ENCODE measurements at regions not wholly inside any gene's neighbourhood (a gene's known extent, or its start where the extent isn't known, plus 50 kb on each side); places are given as distances from the start of the nearest gene placed in this dataset.

DNA sequence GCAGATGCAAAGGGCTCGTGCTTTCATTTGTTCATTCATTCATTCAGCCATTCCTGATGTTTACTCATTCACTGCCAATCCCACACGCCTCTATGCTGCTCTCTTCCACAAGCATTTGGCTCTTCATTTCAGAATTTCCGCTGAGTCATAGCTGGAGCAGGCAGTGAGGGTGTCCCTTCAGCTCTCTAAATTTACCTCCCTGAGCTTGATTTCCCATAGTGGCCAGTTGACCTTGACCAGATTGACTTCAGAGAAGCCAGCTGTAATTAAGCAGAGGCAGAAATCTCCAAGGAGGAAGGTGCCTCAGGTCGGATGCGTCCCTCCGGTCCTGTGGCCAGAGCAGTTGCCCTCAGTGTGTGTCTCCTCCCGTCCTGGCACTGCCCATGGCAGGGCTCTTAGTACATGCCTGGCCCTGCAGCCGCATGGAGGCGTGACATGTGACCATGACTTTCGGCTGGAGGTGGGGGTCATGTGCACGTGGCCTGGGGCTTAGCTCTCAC is 267.2 kb upstream of the ECI2 start:
- DNase-seq, result no peak

- DNase-seq, result no peak
Measured at GRCh38 chr6:4401408-4402368, 266.3 kb upstream of the ECI2 start.

DNA sequence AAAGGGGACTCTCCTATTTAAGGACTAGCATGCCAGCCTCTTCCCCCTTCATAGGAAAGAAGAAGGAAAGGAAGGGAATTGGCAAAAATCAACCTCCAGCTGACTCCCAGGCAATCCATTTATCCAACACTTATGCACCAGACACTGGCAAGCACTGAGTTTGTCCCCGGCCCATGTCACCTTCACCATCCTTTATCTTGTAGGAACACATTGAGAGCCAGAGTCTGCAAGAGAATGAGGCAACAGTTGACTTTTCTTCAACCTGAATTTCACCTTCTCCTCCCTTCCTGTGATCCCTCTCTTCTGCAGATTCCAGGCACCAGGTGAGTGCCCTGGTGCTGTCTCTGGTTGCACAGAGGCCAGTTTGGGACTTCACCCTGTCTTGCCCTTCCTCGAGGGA is 264.3 kb upstream of the ECI2 start:
- no peak for DNase-seq

- DNase-seq, result no peak
Measured at GRCh38 chr6:4398791-4399190, 263.4 kb upstream of the ECI2 start.

GRCh38 chr6:4397307-4397706 is 261.9 kb upstream of the ECI2 start:
- no peak for DNase-seq

DNA sequence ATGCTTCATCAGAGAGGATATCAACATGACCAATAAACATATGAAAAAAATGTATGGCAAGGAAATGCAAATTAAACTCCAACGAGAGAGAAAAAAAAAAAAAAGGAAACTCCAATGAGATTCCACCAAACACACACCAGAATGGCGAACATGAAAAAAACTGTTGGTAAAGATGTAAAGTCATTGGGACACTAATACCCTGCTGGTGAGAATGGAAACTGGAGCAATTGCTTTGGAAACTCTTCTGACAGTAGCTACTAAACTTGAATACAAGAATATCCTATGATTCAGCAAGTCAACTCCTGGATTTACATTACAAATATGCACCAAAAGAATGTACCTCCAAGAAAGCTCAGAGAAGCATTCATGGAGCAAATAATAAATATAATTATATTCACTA is 260.7 kb upstream of the ECI2 start:
- no peak for DNase-seq

DNA sequence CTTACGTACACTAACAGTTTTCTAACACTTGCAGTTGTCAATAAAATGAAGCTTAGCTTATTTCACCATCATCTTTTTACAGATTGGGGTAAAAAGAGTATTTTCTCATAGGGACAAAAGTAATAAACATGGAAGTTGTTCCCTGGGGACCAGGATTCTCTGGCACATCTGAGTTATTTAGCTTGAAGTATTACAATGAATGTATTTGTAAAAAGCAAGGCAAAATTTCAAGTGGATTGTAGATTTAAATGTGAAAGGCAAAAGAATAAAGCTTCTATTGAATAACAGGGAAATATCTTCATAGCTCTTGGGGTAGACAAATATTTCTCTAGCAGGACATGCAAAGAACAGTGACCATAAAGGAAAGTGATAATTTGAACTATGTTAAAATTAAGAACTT is 260.0 kb upstream of the ECI2 start:
- no peak for DNase-seq

GRCh38 chr6:4394786-4395185 is 259.4 kb upstream of the ECI2 start:
- DNase-seq, result no peak

DNA sequence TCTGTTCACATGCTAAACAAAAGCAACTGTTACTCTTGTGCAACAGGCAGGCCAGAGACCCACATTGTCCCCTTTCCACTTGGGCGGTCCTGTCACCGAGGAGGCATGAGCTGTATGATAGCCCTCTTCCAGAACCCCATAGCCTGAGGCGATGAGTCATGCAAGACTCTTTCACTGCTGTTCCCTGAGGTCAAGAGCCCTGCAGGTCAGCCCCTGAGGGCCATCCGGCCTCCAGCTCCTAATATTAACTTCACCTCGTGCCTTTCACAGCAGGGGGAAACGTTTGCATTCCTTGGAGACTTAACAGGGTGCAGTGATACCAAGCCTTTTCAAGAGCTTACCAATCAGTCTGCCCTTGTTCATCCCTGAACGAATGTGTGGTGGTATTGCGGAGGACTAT is 253.3 kb upstream of the ECI2 start:
- no peak for DNase-seq

DNA sequence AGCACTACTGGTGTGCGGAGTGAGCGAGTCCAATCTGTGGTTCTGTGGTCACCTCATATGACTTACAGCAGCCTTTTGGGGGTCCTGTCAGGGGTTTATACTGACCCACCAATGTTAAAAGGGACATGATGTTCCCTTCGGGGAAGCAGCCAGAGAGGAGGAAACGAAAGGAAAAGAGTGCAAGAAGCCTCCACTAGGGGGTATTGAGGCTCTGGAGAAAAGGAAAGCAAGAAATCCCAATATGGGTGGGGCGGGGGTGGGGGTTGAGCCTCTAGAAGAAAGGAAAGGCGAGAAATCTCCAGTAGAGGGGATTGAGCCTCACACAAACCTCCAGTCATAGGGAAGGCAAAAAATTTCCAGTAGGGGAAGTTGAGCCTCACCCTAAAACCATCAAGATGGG is 249.3 kb upstream of the ECI2 start:
- no peak for DNase-seq

GRCh38 chr6:4383910-4384638 is 248.7 kb upstream of the ECI2 start:
- no peak for DNase-seq

GRCh38 chr6:4382362-4382853 is 247.0 kb upstream of the ECI2 start:
- DNase-seq, result no peak

DNA sequence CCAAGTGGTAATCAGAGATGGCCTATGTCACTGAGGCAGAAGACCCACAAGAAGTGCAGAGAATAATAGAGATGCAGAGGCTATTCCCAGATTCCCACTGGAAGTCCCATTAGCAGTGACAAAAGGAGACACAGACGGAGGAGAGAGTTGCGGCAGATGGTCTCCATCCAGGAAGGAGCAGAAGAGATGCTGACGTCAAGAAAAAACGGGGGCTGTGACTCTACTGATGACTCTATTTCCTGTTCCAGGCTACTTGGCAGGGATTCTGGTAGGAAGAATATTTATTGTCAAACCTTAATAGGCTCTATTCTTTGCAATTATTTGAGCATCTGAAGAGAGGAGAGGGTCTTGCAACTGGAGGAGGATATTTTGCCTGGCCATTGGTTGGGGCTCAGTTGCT is 246.0 kb upstream of the ECI2 start:
- DNase-seq, result peak; percentile 21

DNA sequence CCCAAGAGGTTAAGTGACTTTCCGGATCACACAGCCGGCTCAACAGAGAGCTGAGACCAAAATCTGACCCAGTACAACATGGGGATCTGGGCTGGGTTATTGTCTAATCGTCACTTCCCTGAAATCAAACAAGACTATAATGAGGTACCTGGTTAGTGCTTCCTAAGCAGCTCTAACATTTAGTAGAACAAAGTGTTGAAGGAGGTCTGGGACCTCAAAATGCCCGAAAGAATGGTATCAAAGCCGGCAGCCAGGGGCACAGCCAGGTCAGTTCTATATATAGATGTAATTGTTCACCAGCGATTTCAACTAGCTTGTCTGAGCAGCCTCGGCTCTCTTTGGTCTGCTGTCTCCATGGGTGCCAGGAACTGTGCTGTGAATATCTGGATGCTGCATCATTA is 245.5 kb upstream of the ECI2 start:
- no peak for DNase-seq

DNA sequence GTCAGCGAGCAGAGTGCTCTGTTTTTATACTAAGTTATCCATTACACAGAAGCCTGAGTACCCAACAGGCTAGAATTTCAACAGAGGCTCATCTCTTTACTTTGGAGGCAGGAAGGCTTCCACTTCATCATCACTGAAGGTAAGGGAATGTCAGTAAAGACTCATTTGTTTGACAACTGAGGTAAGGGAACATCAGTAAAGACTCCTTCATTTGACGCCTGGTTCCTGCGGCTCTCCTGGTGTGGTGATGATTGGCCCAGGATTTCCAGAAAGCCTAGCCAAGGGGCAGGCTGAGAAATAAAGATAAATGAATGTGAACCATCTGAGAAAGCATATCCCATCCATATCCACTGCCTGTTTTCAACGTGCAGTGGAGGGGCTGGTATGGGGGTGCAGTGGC is 244.6 kb upstream of the ECI2 start:
- no peak for DNase-seq

- DNase-seq, result no peak
Measured at GRCh38 chr6:4378319-4378996, 243.1 kb upstream of the ECI2 start.

- DNase-seq, result no peak
Measured at GRCh38 chr6:4377603-4378002, 242.2 kb upstream of the ECI2 start.

- peak; percentile 73 for DNase-seq
Measured at GRCh38 chr6:4374216-4374615, 238.8 kb upstream of the ECI2 start.

- no peak for DNase-seq
Measured at GRCh38 chr6:4372866-4373265, 237.5 kb upstream of the ECI2 start.

- no peak for DNase-seq
Measured at GRCh38 chr6:4371207-4371921, 236.0 kb upstream of the ECI2 start.

- no peak for DNase-seq
Measured at GRCh38 chr6:4370066-4370465, 234.7 kb upstream of the ECI2 start.

DNA sequence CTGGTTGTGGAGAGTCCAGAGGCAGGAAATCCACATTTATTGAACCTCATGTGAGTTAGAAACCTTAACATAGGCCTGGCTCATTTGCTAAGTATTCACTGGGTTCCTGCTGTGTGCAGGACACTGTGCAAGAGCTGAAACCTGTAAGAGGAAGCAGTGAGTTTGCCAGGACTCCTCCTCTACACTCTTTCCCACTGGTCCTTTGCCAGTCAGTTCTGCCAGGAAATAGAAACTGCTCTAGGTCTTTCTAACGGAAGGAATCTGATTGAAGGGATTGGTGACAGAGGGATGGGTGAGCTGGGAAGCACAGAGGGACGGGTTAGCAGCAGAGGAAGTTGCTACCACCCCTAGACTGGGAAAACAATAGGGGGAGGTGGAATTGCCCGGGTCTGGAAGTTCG is 234.2 kb upstream of the ECI2 start:
- no peak for DNase-seq

- no peak for DNase-seq
Measured at GRCh38 chr6:4368649-4369048, 233.3 kb upstream of the ECI2 start.

Data from NCI-H2171 treated with DMSO at 0.1 percent for 48 hours (cell line).